ENCODE measurements at regions not wholly inside any gene's neighbourhood (a gene's known extent, or its start where the extent isn't known, plus 50 kb on each side); places are given as distances from the start of the nearest gene placed in this dataset.

DNA sequence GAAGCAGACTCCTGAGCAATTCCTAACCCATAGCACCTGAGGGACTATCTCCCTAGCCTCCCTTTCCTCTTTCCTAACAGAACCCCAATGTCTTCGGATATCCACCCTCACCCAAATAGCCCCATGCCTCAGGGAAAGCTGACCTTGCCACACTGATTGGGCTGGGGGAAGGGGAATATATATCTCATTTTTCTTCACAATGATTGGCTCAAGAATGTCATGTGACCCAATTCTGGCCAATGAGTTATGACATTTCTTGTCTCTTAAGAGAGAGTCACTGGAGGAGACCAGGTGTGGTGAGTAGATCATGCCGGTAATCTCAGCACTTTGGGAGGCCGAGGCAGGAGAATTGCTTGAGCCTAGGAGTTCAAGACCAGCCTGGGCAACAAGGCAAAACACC lies 71.9 kb upstream of the NLK start:
- Histone ChIP-seq H3K27ac (replicated peaks) (no peak overlapping the region), H3K4me3 (replicated peaks; ENCODE audit: insufficient read depth, low read length) (no peak overlapping the region), H3K27me3 (ENCODE audit: insufficient read depth, poor library complexity, severe bottlenecking) (no peaks in the 10 kb centered on the region)
- DNase-seq (ENCODE audit: low read depth in 1 of 2, low spot score in 1 of 2) = no peak
- TF ChIP-seq SPI1 (IDR thresholded peaks at IDR 0.05; ENCODE audit: borderline replicate concordance, low read depth) (no peak), POLR2AphosphoS5 (IDR thresholded peaks at IDR 0.05; ENCODE audit: low read depth) (no peak), GABPA (IDR thresholded peaks at IDR 0.05; ENCODE audit: low read depth) (no peak)
- TF ChIP-seq, protein P1, sequence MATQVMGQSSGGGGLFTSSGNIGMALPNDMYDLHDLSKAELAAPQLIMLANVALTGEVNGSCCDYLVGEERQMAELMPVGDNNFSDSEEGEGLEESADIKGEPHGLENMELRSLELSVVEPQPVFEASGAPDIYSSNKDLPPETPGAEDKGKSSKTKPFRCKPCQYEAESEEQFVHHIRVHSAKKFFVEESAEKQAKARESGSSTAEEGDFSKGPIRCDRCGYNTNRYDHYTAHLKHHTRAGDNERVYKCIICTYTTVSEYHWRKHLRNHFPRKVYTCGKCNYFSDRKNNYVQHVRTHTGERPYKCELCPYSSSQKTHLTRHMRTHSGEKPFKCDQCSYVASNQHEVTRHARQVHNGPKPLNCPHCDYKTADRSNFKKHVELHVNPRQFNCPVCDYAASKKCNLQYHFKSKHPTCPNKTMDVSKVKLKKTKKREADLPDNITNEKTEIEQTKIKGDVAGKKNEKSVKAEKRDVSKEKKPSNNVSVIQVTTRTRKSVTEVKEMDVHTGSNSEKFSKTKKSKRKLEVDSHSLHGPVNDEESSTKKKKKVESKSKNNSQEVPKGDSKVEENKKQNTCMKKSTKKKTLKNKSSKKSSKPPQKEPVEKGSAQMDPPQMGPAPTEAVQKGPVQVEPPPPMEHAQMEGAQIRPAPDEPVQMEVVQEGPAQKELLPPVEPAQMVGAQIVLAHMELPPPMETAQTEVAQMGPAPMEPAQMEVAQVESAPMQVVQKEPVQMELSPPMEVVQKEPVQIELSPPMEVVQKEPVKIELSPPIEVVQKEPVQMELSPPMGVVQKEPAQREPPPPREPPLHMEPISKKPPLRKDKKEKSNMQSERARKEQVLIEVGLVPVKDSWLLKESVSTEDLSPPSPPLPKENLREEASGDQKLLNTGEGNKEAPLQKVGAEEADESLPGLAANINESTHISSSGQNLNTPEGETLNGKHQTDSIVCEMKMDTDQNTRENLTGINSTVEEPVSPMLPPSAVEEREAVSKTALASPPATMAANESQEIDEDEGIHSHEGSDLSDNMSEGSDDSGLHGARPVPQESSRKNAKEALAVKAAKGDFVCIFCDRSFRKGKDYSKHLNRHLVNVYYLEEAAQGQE (IDR thresholded peaks at IDR 0.05; ENCODE audit: insufficient replicate concordance, low read depth) = no peak
- TF ChIP-seq, protein P2, sequence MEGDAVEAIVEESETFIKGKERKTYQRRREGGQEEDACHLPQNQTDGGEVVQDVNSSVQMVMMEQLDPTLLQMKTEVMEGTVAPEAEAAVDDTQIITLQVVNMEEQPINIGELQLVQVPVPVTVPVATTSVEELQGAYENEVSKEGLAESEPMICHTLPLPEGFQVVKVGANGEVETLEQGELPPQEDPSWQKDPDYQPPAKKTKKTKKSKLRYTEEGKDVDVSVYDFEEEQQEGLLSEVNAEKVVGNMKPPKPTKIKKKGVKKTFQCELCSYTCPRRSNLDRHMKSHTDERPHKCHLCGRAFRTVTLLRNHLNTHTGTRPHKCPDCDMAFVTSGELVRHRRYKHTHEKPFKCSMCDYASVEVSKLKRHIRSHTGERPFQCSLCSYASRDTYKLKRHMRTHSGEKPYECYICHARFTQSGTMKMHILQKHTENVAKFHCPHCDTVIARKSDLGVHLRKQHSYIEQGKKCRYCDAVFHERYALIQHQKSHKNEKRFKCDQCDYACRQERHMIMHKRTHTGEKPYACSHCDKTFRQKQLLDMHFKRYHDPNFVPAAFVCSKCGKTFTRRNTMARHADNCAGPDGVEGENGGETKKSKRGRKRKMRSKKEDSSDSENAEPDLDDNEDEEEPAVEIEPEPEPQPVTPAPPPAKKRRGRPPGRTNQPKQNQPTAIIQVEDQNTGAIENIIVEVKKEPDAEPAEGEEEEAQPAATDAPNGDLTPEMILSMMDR (IDR thresholded peaks at IDR 0.05; ENCODE audit: insufficient read depth, low read length) = no peak

GRCh38 chr17:27973258-27974044 lies 69.0 kb upstream of the NLK start:
- Histone ChIP-seq H3K27me3 (ENCODE audit: insufficient read depth, poor library complexity, severe bottlenecking) (no peaks in the 10 kb centered on the region), H3K4me3 (replicated peaks; ENCODE audit: insufficient read depth, low read length) (no peak overlapping the region), H3K27ac (replicated peaks) (no peak overlapping the region)
- DNase-seq (ENCODE audit: low read depth in 1 of 2, low spot score in 1 of 2) = no peak
- no peak for TF ChIP-seq SPI1 (IDR thresholded peaks at IDR 0.05; ENCODE audit: borderline replicate concordance, low read depth)
- TF ChIP-seq POLR2AphosphoS5 (IDR thresholded peaks at IDR 0.05; ENCODE audit: low read depth) = no peak
- TF ChIP-seq, protein P1 (IDR thresholded peaks at IDR 0.05; ENCODE audit: insufficient replicate concordance, low read depth) = no peak
- no peak for TF ChIP-seq GABPA (IDR thresholded peaks at IDR 0.05; ENCODE audit: low read depth)
- TF ChIP-seq, protein P2 (IDR thresholded peaks at IDR 0.05; ENCODE audit: insufficient read depth, low read length) = no peak

- DNase-seq (ENCODE audit: low read depth in 1 of 2, low spot score in 1 of 2) = no peak
- Histone ChIP-seq H3K27ac (replicated peaks) (no peak overlapping the region), H3K27me3 (ENCODE audit: insufficient read depth, poor library complexity, severe bottlenecking) (no peaks in the 10 kb centered on the region), H3K4me3 (replicated peaks; ENCODE audit: insufficient read depth, low read length) (no peak overlapping the region)
- TF ChIP-seq, protein P1 (IDR thresholded peaks at IDR 0.05; ENCODE audit: insufficient replicate concordance, low read depth) = no peak
- TF ChIP-seq SPI1 (IDR thresholded peaks at IDR 0.05; ENCODE audit: borderline replicate concordance, low read depth) = no peak
- TF ChIP-seq, protein P2 (IDR thresholded peaks at IDR 0.05; ENCODE audit: insufficient read depth, low read length) = no peak
- TF ChIP-seq POLR2AphosphoS5 (IDR thresholded peaks at IDR 0.05; ENCODE audit: low read depth) = no peak
- TF ChIP-seq GABPA (IDR thresholded peaks at IDR 0.05; ENCODE audit: low read depth) = no peak
Observed at GRCh38 chr17:27974045-27974436, 68.4 kb upstream of the NLK start.

Measured in HL-60 (cell line).